Sigmoid colon (tissue), 4 donors: ENCODE measurements at regions not wholly inside any gene's neighbourhood (a gene's known extent, or its start where the extent isn't known, plus 50 kb on each side); places are given as distances from the start of the nearest gene placed in this dataset.

Source experiments
- EP300 ChIP-seq, 4 donors: sonication (generic); formaldehyde crosslinking; IDR thresholded peaks; one replicate each; pipeline ENCODE4 v1.6.1; 2017; ENCODE audit warnings: antibody characterized with exemption in 4 of 4
- POLR2AphosphoS5 ChIP-seq, 4 donors: sonication (generic); formaldehyde crosslinking; IDR thresholded peaks; one replicate each; pipeline ENCODE4 v1.6.1; 2017; ENCODE audit warnings: antibody characterized with exemption in 4 of 4
- TF ChIP-seq, protein P1 (sequence below), 4 experiments: fragments of 450-650 bp in 3 of 4; fragments of 200-600 bp in 1 of 4; IDR thresholded peaks; one replicate each; pipeline ENCODE4 v1.5.1; 2016 to 2019; ENCODE audit warnings: antibody characterized with exemption in 4 of 4, mild to moderate bottlenecking in 3 of 4, moderate library complexity in 2 of 4

DNA sequence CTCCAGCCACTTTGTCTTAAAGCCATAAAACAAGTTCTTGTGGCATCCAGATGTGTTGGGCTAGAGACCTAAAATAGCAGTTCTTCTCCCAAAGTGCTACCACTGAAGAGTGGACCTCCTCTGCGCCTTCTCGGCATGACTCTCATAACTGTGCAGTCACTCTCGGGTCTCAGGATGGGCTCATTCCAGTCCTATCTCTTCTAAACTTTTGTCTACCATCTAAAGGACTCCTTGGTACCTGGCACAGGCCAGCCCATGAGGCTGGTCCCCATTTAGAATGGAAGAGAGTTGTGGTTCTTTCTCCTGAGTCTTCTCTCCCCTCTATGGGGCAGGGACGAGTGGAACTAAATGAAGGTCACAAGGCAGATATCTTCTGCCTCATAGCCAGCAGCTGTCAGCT, 272.0 kb upstream of the TMTC4 start:
- TF ChIP-seq, protein P1, sequence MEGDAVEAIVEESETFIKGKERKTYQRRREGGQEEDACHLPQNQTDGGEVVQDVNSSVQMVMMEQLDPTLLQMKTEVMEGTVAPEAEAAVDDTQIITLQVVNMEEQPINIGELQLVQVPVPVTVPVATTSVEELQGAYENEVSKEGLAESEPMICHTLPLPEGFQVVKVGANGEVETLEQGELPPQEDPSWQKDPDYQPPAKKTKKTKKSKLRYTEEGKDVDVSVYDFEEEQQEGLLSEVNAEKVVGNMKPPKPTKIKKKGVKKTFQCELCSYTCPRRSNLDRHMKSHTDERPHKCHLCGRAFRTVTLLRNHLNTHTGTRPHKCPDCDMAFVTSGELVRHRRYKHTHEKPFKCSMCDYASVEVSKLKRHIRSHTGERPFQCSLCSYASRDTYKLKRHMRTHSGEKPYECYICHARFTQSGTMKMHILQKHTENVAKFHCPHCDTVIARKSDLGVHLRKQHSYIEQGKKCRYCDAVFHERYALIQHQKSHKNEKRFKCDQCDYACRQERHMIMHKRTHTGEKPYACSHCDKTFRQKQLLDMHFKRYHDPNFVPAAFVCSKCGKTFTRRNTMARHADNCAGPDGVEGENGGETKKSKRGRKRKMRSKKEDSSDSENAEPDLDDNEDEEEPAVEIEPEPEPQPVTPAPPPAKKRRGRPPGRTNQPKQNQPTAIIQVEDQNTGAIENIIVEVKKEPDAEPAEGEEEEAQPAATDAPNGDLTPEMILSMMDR (IDR thresholded peaks at IDR 0.05) = no peak
- TF ChIP-seq EP300 (IDR thresholded peaks at IDR 0.05) (no peak), POLR2AphosphoS5 (IDR thresholded peaks at IDR 0.05) (no peak)
